ENCODE measurements at regions not wholly inside any gene's neighbourhood (a gene's known extent, or its start where the extent isn't known, plus 50 kb on each side); places are given as distances from the start of the nearest gene placed in this dataset.
"Not testable (repeated sequence)": the region's sequence is repeated elsewhere in the genome, so short reads cannot be mapped to it uniquely, and the experiment has no call there.

DNA sequence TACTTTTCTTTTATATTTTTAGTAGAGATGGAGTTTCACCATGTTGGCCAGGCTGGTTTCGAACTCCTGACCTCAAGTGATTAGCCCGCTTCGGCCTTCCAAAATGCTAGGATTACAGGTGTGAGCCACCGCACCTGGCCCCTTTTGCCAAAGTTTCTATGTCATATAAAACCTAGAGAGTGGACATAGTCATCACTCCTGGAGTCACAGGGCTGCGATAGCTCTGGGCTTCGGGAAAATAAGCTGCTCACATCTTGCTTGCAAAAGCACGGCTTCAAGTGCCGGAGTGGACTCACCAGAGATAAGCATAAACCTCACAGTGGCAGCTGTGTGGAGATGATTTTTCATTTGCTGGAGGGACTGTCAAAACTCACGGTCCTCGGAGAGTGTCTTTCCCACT, 171.2 kb downstream of the TEX29 start:
- no peak overlapping the region for H3K4me3 ChIP-seq (ENCODE audit: low read depth, low read length)

- no peak overlapping the region for H3K4me3 ChIP-seq (ENCODE audit: low read depth, low read length)
Observed at GRCh38 chr13:111492341-111492950, 172.0 kb downstream of the TEX29 start.

DNA sequence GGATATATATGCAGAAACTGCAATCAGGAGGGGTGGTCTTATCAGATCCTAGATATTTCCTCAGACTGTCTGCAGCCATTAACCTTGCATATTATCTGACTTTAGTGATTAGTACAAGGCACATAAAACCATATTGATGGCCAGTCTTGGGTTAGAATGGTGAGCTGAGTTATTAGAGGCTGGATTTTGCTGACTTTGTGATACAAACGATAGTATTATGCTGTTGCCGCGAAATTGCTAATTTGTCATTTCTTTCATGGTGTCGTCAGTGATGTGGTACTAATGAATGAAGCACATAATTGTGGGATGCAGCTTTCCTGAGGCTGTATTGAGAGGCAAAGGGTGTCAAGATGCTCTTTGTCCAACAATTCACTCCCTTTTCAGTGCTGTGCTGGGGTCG, 172.5 kb downstream of the TEX29 start:
- H3K4me3 ChIP-seq (ENCODE audit: low read depth, low read length): no peak overlapping the region

DNA sequence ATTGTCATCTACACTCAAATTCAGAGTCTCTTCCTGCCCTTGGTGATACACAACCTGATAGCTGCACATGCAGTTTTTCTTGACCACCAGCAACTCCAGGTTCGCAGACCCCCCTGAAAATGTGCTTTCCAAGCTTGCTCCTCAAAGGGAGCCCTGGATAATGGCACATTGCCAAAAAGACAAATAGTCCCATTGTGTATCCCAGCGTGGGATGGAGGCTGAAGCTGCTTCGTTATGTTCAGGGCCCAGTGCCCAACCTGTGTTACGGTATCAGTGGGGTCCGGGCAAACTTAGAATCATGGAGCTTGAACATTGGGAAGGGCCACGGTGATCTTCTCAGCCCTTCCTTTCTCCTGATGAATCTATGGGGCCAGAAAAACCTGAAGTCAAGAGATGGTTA, 173.0 kb downstream of the TEX29 start:
- H3K4me3 ChIP-seq (ENCODE audit: low read depth, low read length): no peak overlapping the region

DNA sequence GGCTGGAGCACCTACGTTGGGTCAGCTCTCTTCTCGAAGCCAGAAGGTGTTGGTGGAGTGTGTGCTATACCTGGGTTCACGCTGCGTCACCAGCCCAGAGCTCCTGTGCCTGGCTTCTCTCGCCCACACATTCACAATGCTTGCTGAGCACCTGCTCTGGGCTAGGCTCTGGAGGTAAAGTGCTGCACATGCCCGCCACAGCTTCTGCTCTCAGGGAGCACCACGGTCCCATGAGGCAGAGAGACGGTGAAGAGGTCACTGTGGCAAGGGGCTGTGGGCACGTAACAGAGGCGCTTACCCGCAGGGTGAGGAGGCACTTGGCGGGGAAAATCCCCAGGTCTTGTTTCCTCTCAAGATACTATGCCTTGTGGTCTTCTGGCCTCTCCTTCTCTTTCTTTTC, 174.2 kb downstream of the TEX29 start:
- H3K4me3 ChIP-seq (ENCODE audit: low read depth, low read length): no peak overlapping the region

DNA sequence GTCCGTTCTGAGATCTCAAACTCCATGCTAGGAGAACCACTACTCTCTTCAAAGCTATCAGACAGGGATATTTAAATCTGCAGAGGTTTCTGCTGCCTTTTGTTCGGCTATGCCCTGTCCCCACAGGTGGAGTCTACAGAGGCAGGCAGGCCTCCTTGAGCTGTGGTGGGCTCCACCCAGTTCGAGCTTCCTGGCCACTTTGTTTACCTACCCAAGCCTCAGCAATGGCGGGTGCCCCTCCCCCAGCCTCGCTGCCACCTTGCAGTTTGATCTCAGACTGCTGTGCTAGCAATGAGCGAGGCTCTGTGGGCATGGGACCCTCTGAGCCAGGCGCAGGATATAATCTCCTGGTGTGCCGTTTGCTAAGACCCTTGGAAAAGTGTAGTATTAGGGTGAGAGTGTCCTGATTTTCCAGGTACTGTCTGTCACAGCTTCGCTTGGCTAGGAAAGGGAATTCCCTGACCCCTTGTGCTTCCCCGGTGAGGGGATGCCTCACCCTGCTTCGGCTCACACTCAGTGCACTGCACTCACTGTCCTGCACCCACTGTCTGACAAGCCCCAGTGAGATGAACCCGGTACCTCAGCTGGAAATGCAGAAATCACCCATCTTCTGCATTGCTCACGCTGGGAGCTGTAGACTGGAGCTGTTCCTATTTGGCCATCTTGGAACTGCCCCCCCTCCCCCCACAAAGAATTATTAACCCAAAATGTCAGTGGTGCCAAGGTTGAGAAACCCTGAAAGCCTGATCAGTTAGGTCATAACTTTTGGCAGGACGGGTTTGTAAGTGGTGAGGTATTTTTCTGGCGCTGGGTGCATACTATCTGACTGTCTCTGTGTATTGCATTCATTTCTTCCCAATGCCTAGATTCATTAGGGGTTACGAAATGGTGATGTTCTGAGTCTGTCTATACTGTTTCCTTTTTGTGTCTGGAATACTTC, 181.4 kb downstream of the TEX29 start:
- not testable (repeated sequence) for H3K4me3 ChIP-seq (ENCODE audit: low read depth, low read length)

- no peak overlapping the region for H3K4me3 ChIP-seq (ENCODE audit: low read depth, low read length)
Observed at GRCh38 chr13:111502957-111503356, 182.5 kb downstream of the TEX29 start.

DNA sequence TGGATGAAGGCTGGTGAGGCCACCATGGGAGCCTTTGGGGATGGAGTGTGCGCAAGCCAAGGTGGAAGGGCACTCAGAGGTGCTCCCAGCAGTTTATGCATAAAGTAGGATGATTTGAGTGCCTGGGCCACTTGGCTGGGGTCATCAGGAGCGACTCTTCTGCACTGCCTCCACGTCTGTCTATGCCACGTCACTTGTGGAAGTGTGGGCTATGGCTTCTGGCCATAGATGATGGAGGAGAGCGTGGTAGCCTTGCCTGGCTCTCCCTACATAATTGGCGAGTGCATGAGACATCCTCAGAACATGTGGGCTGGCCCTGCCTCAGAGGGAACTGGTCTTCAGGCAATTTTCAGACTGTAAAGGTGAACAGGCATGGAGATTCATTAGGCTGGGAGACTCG, 182.9 kb downstream of the TEX29 start:
- H3K4me3 ChIP-seq (ENCODE audit: low read depth, low read length): no peak overlapping the region

DNA sequence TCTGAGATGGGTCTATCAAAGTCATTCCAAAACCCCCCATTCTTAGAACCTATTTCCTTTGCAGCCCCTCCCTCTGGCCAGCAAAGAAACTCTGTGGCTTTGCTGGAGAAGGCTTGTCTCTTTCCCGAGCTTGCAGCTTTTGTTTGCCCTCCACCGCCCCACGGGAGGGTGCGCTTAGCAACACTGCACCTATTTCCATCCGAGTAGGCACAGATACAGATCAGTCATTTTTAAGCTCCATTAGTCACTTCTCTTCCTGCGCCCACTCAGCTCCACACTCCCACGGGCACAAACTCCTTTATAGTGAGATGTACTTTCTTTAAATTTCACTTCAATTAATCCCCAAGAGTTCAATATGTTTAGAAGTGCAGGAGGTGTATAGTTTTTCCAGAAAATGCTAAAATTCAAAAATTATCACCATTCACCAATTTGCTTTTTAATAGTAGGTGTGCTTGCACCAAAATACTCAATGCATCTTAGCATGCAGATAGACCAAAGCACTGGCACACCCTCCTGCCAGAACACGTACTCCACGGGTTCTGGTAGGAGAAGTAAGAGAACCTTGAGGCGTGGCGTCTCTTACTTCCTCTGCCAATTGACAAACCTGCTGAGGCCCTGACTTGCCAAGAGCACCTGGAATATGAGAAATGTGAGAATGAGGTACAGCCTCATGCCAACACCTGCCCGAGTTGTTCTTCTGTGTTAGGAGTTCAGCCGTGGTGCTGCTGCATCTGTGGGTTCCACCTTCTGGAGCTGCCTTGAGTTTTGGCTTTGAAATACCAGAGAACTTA, 183.7 kb downstream of the TEX29 start:
- H3K4me3 ChIP-seq (ENCODE audit: low read depth, low read length): no peak overlapping the region

DNA sequence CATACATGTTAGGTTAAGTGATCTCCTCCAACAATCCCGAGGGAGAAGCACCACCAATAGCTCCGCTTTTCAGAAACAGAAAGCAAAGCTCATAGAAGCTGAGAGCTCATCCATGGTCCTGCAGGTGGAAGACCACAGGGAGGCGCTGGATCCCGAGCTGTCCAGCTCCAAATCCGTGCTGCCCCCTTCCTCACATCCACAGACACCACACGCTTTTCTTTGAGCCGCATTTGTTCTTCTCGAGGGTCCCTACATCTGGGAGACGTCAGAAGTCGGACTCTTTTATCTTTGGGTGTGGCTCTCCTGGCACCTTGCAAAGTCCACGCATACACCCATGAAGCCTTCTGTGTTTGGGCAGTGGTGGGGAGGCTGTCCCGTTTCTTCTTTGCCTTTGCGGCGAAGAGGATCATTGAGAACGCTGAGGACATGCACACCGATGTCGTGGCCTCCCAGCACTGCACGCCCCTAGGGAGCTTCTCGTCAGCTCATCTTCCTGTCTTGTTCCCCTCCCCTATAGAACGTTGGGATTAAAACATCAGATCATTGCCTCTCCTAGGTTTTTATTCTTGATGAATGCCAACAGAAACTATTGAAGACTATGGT, 184.8 kb downstream of the TEX29 start:
- no peak overlapping the region for H3K4me3 ChIP-seq (ENCODE audit: low read depth, low read length)

GRCh38 chr13:111506125-111506524, 185.7 kb downstream of the TEX29 start:
- no peak overlapping the region for H3K4me3 ChIP-seq (ENCODE audit: low read depth, low read length)

- no peak overlapping the region for H3K4me3 ChIP-seq (ENCODE audit: low read depth, low read length)
Observed at GRCh38 chr13:111506621-111507020, 186.2 kb downstream of the TEX29 start.

GRCh38 chr13:111508164-111508870, 187.9 kb downstream of the TEX29 start:
- H3K4me3 ChIP-seq (ENCODE audit: low read depth, low read length): no peak overlapping the region

GRCh38 chr13:111508902-111509509, 188.6 kb downstream of the TEX29 start:
- H3K4me3 ChIP-seq (ENCODE audit: low read depth, low read length): no peak overlapping the region

DNA sequence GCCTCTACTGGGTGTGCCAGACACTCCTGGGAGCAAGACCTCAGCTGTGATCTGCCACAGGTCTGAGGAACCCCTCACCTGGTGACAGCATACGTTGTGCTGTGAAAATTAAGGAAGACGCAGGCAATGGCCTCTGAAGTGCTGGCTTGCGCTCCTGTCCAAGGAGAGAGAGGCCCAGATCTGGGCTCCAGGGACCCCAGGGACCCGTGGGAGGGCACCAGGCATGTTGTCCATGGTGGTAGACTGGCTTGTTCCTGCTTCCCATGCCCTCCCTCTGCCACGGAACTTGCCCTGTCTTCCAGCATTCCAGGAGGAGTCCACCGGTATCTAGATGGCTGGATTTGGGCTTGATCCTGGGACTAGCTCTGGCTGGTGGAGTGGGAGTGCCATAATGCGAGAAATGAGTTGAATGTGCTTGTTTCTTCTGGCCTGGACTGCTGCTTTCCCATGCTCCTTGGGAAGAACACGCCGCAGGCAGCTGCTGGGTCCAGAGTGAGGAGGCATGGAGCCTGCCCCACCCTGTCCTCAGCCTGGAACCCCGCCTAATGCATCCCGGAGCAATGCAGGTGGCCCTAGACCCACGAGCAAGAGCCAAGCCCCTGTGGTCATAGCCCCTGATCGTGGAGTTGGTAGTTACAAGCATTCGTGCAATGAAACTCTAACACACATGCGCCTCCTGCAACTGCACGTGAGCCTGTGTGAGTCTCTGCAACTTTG, 190.2 kb downstream of the TEX29 start:
- no peak overlapping the region for H3K4me3 ChIP-seq (ENCODE audit: low read depth, low read length)

- no peak overlapping the region for H3K4me3 ChIP-seq (ENCODE audit: low read depth, low read length)
Observed at GRCh38 chr13:111511219-111511732, 190.8 kb downstream of the TEX29 start.

GRCh38 chr13:111511805-111512504, 191.5 kb downstream of the TEX29 start:
- no peak overlapping the region for H3K4me3 ChIP-seq (ENCODE audit: low read depth, low read length)

- no peak overlapping the region for H3K4me3 ChIP-seq (ENCODE audit: low read depth, low read length)
Observed at GRCh38 chr13:111512707-111513106, 192.3 kb downstream of the TEX29 start.

Measured in iPS-11a (cell line).